ENCODE measurements at regions not wholly inside any gene's neighbourhood (a gene's known extent, or its start where the extent isn't known, plus 50 kb on each side); places are given as distances from the start of the nearest gene placed in this dataset.
"Not testable (repeated sequence)": the region's sequence is repeated elsewhere in the genome, so short reads cannot be mapped to it uniquely, and the experiment has no call there.

GRCh38 chr19:33866696-33867095 is 70.0 kb downstream of the KCTD15 start:
- DNase-seq (ENCODE audit: low spot score), result no peak

- DNase-seq (ENCODE audit: low spot score), result no peak
Observed at GRCh38 chr19:33868076-33868735, 71.5 kb downstream of the KCTD15 start.

DNA sequence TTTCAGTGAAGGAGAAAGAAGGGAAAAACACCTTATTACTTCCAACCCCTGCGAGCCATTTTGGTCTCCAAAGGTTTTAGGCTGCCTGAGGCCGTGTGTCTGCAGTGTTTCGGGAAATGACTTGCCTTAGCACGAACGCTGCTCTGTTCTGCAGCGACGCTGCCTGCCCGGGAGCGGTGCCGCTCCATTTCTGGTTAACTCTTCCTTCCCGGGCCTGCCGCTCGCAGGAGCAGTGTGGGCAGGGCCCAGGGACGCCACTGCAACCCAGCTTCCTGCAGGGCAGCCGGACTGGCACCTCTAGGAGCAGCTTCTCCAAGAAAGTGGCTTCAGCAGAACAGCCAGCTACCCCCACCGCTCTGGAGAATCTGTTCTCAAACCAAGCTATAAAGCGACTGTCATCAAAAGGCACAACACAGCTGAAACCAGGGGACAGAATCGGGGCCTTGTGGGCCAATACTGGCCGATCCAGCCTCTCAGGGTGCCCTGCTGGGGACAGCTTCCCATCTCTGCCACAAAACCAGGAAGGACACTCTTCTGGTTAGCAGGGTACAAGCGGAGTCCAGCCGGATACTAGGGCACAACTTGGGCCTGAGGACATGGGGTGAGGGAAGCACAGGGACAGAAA is 72.2 kb downstream of the KCTD15 start:
- DNase-seq (ENCODE audit: low spot score), result no peak

- not testable (repeated sequence) for DNase-seq (ENCODE audit: low spot score)
Observed at GRCh38 chr19:33870298-33870932, 73.7 kb downstream of the KCTD15 start.

DNA sequence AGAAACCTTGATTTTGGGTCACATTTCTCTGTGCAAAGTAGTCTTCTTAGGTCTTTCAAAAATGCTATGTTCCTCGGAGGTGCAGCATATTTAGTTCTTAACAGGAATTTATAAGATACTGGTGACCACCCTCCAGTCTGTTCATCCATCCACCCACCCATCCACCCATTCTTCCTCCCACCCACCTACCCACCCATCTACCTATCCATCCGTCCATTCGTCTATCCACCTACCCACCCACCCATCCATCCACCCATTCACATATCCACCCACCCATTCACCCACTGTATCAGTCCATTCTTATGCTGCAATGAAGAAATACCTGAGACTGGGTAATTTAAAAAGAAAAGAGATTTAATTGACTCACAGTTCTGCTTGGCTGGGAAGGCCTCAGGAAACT is 74.9 kb downstream of the KCTD15 start:
- DNase-seq (ENCODE audit: low spot score), result no peak

DNA sequence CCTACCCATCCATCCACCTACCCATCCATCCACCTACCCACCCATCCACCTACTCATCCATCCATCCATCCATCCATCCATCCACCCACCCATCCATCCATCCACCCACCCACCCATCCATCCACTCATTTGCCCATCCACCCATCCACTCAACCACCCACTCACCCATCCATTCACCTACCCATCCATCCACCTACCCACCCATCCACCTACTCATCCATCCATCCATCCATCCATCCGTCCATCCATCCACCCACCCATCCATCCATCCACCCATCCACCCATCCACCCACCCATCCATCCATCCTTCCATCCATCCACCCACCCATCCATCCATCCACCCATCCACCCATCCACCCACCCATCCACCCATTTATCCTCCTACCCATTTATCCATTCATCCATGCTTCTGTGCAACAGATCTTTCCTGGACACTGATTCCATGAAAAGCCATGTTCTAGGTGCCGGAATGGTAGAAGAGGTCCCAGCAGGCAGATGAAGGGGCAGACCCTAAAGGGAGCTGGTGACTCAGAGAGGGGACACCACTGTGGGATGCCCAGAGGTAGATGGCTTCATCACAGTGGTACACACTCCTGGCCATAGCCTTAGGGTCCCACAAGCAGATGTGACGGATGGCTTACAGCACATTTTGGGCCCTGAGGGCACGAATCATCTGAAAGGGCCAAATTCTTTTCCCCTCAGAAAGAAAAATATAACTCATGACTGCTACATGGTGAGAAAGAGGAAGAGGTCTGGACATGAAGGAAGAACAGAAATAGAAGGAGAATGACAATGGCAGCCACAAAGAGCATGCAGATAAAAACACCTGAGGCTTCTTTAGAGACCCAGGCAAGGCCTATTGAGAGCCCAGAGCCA is 76.0 kb downstream of the KCTD15 start:
- no peak for DNase-seq (ENCODE audit: low spot score)

DNA sequence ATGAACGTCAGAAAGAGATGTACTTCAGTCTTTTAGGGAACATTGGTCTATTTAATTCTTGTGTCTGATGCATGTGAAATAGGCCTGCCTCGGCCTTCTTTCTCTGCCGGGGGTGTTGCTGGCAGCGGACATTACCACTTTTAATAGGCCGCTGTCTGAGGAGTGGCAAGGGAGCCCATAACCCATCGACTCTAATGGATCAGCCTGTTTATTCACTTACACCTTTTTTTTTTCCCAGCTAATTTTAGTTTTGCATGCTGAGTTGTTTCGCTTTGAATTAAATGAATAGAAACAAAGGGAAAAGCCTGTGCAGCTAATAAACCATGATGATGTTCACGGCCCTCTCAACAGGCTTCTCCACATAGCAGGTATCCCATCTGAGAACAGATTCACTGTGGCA is 78.4 kb downstream of the KCTD15 start:
- no peak for DNase-seq (ENCODE audit: low spot score)

GRCh38 chr19:33876192-33876591 is 79.5 kb downstream of the KCTD15 start:
- DNase-seq (ENCODE audit: low spot score), result no peak

- no peak for DNase-seq (ENCODE audit: low spot score)
Observed at GRCh38 chr19:33878030-33878544, 81.4 kb downstream of the KCTD15 start.

DNA sequence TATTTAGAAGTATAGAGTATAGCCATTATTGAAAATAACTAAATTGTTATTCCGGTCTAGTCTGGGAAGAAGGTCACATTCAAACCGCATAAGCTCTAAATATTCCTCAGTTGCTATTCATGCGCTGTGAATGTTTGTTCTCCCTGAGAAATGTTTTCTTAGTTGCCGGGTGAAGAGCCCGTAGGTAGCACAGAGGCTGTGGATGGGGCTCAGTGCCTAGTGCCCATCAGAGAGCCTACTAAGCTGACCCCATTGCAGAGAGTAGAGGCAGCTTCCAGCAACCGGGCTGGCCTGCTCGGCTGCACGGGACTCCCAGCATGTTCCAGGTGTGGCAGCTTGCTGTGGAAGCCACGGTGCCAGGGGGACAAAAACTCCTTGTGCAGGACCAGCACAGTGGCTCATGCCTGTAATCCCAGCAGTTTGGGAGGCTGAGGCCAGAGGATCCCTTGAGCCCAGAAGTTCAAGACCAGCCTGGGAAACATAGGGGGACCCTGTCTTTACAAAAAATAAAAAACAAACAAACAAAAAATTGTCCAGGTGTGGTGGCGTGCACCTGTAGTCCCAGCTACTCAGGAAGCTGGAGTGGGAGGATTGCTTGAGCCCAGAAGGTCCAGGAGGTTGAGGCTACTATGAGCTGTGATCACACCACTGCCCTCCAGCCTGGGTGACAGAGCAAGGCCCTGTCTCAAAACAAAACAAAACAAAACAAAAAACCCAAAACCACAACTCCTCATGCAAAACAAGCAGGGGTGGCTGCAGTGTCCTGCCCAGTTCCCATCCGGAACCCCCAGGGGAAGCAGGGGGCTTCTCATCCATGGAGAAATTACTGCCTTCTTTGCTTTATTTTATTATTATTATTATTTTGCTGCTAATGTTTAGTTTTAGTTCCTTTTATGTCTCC is 82.5 kb downstream of the KCTD15 start:
- DNase-seq (ENCODE audit: low spot score), result no peak

DNA sequence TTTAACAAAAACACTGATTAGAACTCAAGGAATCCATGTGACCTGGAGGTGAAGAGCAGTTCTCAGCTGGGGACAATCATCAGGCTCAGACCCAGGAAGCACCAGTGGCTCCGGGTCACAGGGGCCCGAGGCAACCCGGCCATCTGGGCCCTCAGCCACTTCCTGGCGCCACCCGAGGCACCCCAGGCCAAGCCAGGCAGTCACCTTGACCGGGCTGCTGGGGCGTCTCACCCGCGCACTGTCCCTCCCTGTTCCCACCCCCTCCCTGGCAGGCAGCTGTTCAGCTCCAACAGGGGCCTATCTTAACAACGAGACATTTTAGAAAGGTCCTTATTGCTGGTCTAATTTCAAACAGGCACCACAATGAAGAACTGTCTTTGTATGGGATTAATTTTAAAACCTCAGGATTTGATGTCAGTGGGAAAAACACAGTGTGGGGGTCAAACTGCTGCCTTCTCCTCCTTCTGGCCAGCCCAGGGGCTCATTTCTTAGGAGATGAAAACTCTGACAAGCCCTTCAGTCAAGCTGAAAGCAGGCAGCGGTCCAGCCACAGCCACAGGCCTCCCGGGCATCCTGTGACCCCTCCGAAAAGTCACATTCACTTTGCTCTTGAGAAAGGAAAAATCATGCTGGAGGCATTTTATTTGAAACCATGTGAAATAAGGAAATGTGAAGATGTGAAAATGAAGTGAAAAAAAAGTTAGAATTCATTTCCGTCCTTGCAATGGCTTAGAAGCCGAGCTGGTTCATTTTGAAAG is 83.3 kb downstream of the KCTD15 start:
- no peak for DNase-seq (ENCODE audit: low spot score)

DNA sequence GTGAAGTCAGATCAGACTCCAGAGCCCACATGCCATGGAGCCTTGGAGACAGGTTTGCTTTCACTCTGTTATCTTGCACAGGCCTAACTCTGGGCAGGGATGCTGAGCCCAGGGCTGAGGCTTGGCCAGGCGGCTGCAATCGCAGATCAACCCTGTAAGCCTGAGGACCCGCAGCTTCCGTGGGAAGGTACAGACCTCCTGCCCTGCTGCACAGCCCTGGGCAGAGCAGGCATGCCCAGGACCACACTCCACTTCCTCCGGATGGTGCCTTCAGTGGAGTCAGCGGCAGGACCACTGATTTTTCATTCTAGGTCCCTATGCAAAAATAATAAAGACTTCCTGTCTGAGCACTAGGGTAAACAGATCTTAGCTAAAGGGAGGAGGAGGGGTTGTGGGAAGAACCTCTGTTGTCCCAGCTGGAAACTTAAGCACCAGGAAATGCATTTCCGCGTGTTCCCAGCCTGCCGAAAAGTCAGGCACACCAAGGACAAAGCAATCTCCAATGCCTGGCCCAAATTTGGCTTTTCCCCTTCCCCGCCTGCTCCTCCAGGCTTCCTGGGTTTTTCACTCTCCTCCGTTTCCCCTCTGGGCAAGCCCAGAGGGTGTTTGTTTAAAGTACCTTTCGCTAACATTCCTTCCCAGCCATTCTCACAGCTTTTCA is 87.3 kb downstream of the KCTD15 start:
- no peak for DNase-seq (ENCODE audit: low spot score)

GRCh38 chr19:33885236-33885635 is 88.6 kb downstream of the KCTD15 start:
- DNase-seq (ENCODE audit: low spot score), result no peak

DNA sequence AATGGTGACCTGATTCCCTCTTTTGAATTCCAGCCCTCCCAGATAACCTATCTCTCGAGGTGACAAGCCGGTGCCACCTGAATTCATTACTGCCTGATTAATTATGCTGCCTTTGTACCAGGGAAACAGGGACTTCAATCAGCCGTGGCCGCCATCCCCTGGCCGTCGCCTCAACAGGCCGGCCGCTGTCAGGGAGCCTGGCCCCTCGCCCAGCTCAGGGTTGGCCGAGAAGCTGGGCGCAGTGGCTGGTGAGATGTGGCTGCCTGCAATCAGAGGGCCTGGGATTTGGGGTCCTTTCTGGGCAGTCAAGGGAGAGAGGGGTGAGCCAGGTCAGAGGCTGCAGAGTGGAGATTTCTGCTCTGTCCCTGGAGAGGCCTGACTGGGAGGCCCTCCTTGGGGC is 91.2 kb downstream of the KCTD15 start:
- no peak for DNase-seq (ENCODE audit: low spot score)

GRCh38 chr19:33888665-33889064 is 92.0 kb downstream of the KCTD15 start:
- no peak for DNase-seq (ENCODE audit: low spot score)

DNA sequence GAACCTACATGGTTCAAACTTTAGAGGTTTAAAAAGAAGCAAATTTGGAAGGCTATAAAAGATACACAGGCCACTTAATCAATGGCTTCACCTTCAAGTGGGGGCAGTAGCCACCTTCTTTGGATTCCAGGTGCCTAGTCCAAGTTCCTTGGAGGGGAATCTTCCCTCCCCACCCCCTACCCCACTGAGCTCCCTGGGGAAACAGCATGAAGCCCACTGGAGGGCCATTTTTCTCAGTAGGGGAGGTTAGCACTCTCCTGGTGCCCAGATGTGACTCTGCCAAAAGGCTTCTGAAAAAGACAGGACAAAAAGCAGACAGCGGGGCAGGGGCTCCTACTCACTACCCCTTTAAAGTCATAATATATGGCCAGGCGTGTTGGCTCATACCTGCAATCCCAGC is 93.9 kb downstream of the KCTD15 start:
- DNase-seq (ENCODE audit: low spot score), result no peak

GRCh38 chr19:33891773-33892172 is 95.1 kb downstream of the KCTD15 start:
- no peak for DNase-seq (ENCODE audit: low spot score)

GRCh38 chr19:33894787-33895186 is 98.1 kb downstream of the KCTD15 start:
- no peak for DNase-seq (ENCODE audit: low spot score)

GRCh38 chr19:33895366-33895765 is 98.7 kb downstream of the KCTD15 start:
- no peak for DNase-seq (ENCODE audit: low spot score)

GRCh38 chr19:33898062-33898677 is 101.5 kb downstream of the KCTD15 start:
- DNase-seq (ENCODE audit: low spot score), result no peak

Data from CD4-positive, alpha-beta T cell treated with Interleukin-2 at 100 ng/mL for 4 hours (primary cell).